DND-41 (cell line): ENCODE measurements at regions not wholly inside any gene's neighbourhood (a gene's known extent, or its start where the extent isn't known, plus 50 kb on each side); places are given as distances from the start of the nearest gene placed in this dataset.

Experiments
- CTCF ChIP-seq: IDR thresholded peaks from 2 replicates; pipeline ENCODE4 v1.5.1; 2012; ENCODE audit warnings: borderline replicate concordance, low read length, moderate library complexity, mild to moderate bottlenecking; ENCODE audit not compliant: poor library complexity, severe bottlenecking; ENCODE audit errors: extremely low read depth
- EZH2 ChIP-seq: IDR thresholded peaks from 3 replicates; pipeline ENCODE4 v1.6.1; 2012; ENCODE audit warnings: borderline replicate concordance, low read depth, mild to moderate bottlenecking, moderate library complexity, low read length, inconsistent platforms; ENCODE audit not compliant: severe bottlenecking

DNA sequence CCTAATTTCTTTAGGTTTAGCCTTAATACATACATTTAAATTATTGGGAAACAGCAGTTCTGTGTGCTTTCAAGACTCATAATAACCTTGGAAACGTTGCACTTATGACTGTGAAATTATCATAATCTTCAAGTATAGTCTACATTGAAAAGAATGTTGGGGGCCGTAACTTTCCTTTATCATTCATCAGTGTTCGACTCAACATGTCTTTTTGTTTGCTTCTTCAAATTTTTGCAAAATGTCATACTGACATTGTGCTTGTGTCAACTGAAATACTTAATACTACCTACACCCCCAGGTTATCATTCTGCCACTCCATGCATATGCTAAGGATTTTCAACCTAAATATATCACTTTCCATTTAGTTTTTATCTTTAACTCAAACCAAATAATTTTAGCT, 1562.9 kb downstream of the OLFM4 start:
- TF ChIP-seq CTCF = no peak
- no peak for TF ChIP-seq EZH2
